ENCODE measurements at regions not wholly inside any gene's neighbourhood (a gene's known extent, or its start where the extent isn't known, plus 50 kb on each side); places are given as distances from the start of the nearest gene placed in this dataset.

- TF ChIP-seq BHLHE40 (IDR thresholded peaks at IDR 0.05; ENCODE audit: borderline replicate concordance) = no peak
- no peak for TF ChIP-seq FOXM1 (IDR thresholded peaks at IDR 0.05; ENCODE audit: borderline replicate concordance)
- no peak for TF ChIP-seq CTBP1 (IDR thresholded peaks at IDR 0.05; ENCODE audit: borderline replicate concordance)
Measured at GRCh38 chr9:16085167-16085726, 532.4 kb downstream of the CCDC171 start.
